ENCODE measurements at regions not wholly inside any gene's neighbourhood (a gene's known extent, or its start where the extent isn't known, plus 50 kb on each side); places are given as distances from the start of the nearest gene placed in this dataset.

GRCh38 chr7:25543798-25544197 is 315.5 kb upstream of the NPVF start:
- no peak for TF ChIP-seq POLR2A (IDR thresholded peaks at IDR 0.05)
- TF ChIP-seq, protein P1, sequence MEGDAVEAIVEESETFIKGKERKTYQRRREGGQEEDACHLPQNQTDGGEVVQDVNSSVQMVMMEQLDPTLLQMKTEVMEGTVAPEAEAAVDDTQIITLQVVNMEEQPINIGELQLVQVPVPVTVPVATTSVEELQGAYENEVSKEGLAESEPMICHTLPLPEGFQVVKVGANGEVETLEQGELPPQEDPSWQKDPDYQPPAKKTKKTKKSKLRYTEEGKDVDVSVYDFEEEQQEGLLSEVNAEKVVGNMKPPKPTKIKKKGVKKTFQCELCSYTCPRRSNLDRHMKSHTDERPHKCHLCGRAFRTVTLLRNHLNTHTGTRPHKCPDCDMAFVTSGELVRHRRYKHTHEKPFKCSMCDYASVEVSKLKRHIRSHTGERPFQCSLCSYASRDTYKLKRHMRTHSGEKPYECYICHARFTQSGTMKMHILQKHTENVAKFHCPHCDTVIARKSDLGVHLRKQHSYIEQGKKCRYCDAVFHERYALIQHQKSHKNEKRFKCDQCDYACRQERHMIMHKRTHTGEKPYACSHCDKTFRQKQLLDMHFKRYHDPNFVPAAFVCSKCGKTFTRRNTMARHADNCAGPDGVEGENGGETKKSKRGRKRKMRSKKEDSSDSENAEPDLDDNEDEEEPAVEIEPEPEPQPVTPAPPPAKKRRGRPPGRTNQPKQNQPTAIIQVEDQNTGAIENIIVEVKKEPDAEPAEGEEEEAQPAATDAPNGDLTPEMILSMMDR (IDR thresholded peaks at IDR 0.05): no peak
